WI38 (cell line): ENCODE measurements at regions not wholly inside any gene's neighbourhood (a gene's known extent, or its start where the extent isn't known, plus 50 kb on each side); places are given as distances from the start of the nearest gene placed in this dataset.

Experiments
- H3K4me3 ChIP-seq: 2 replicates; pipeline ENCODE4 v1.5.1; 2011; ENCODE audit warnings: low read depth, mild to moderate bottlenecking, control low read depth, low read length
- TF ChIP-seq, protein P1 (sequence below): IDR thresholded peaks from 2 replicates; pipeline ENCODE4 v1.5.1; 2012; ENCODE audit warnings: low read depth, mild to moderate bottlenecking, control low read depth, low read length

- TF ChIP-seq, protein P1, sequence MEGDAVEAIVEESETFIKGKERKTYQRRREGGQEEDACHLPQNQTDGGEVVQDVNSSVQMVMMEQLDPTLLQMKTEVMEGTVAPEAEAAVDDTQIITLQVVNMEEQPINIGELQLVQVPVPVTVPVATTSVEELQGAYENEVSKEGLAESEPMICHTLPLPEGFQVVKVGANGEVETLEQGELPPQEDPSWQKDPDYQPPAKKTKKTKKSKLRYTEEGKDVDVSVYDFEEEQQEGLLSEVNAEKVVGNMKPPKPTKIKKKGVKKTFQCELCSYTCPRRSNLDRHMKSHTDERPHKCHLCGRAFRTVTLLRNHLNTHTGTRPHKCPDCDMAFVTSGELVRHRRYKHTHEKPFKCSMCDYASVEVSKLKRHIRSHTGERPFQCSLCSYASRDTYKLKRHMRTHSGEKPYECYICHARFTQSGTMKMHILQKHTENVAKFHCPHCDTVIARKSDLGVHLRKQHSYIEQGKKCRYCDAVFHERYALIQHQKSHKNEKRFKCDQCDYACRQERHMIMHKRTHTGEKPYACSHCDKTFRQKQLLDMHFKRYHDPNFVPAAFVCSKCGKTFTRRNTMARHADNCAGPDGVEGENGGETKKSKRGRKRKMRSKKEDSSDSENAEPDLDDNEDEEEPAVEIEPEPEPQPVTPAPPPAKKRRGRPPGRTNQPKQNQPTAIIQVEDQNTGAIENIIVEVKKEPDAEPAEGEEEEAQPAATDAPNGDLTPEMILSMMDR: no peak
- H3K4me3 ChIP-seq: no peak overlapping the region
Observed at GRCh38 chr5:145230781-145231180, 604.4 kb downstream of the PRELID2 start.

DNA sequence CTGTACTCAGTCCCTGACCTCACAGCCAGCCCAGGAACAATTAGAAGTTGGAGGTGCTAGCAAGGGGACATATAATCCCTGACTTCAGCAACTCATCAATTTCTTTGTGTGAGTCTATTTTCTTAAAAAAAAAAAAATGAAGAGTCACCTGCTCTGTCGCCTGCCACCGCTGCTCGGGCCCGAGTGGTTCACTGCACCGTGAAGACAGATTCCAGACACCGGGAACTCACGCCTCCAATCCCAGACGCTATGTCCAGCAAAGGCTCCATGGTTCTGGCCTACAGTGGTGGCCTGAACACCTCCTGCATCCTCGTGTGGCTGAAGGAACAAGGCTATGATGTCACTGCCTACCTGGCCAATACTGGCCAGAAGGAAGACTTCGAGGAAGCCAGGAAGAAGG lies 606.6 kb downstream of the PRELID2 start:
- TF ChIP-seq, protein P1: no peak
- H3K4me3 ChIP-seq: no peak overlapping the region

DNA sequence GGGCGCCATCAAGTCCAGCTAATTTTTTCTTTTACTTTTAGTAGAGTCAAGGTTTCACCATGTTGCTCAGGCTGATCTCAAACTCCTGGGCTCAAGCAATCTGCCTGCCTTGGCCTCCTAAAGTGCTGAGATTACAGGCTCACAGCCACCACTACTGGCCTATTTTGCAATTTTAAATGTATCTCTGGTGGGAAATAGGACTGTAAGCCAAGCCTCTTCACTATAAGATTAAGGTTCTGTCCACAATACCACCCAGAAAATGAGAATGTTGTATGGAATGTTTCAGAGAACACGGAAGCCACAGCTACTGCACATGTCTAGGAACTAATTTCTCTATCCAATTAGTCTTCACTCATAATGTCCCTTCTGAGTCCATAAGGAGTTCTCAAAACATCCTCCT lies 607.3 kb downstream of the PRELID2 start:
- H3K4me3 ChIP-seq: no peak overlapping the region
- TF ChIP-seq, protein P1: no peak

GRCh38 chr5:145226726-145227125 lies 608.4 kb downstream of the PRELID2 start:
- TF ChIP-seq, protein P1: no peak
- no peak overlapping the region for H3K4me3 ChIP-seq

- TF ChIP-seq, protein P1: no peak
- no peak overlapping the region for H3K4me3 ChIP-seq
Observed at GRCh38 chr5:145225529-145225928, 609.6 kb downstream of the PRELID2 start.

- TF ChIP-seq, protein P1: no peak
- no peak overlapping the region for H3K4me3 ChIP-seq
Observed at GRCh38 chr5:145223582-145223981, 611.6 kb downstream of the PRELID2 start.

DNA sequence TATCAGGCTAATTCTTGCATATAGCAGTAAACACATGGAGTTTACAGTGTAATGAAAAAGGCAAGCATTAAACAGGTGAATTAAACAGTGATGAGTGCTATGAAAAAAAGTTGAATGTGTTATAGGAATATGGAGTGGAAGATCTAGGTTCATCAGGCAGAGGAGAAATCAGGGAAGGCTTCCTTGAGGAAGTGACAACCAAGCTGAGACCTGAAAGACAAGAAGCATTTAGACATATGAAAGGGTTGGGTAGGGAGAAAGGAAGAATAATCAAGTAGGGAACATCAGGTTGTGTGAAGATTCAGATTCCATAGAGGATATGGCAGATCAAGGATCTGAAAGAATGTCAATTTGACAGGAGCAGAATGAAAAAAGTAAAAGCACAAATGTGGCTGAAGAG lies 612.5 kb downstream of the PRELID2 start:
- no peak overlapping the region for H3K4me3 ChIP-seq

More for the DNA sequence above, 612.5 kb downstream of the PRELID2 start:
- TF ChIP-seq, protein P1: no peak
